ENCODE measurements at regions not wholly inside any gene's neighbourhood (a gene's known extent, or its start where the extent isn't known, plus 50 kb on each side); places are given as distances from the start of the nearest gene placed in this dataset.

- no peak for TF ChIP-seq CTCF (IDR thresholded peaks at IDR 0.05; ENCODE audit: low read depth, low read length)
- ChIA-PET CTCF (no interaction called here), POLR2A (no interaction called here)
- peaks cover 21% of the 10 kb centered on the region for H3K9me3 ChIP-seq (ENCODE audit: control insufficient read depth, insufficient read depth, low read length)
- no peak overlapping the region for H3K4me3 ChIP-seq (ENCODE audit: low read depth, low read length)
- H3K27ac ChIP-seq (ENCODE audit: low read depth, low read length), result no peak overlapping the region
- no peak for DNase-seq (ENCODE audit: low read depth, low spot score)
- no peaks in the 10 kb centered on the region for H3K27me3 ChIP-seq (ENCODE audit: control insufficient read depth, insufficient read depth, low read length)
These were observed 738.7 kb upstream of the NDST4 start for GRCh38 chr4:115851918-115852766.

GRCh38 chr4:115850799-115851509 lies 737.5 kb upstream of the NDST4 start:
- CTCF ChIA-PET, result no interaction called here
- peaks cover 21% of the 10 kb centered on the region for H3K9me3 ChIP-seq (ENCODE audit: control insufficient read depth, insufficient read depth, low read length)

GRCh38 chr4:115844180-115844579 lies 730.8 kb upstream of the NDST4 start:
- POLR2A ChIA-PET, result no interaction called here
- no peak for TF ChIP-seq CTCF (IDR thresholded peaks at IDR 0.05; ENCODE audit: low read depth, low read length)
- CTCF ChIA-PET, result no interaction called here
- H3K27ac ChIP-seq (ENCODE audit: low read depth, low read length), result no peak overlapping the region
- no peaks in the 10 kb centered on the region for H3K27me3 ChIP-seq (ENCODE audit: control insufficient read depth, insufficient read depth, low read length)
- no peak overlapping the region for H3K4me3 ChIP-seq (ENCODE audit: low read depth, low read length)
- DNase-seq (ENCODE audit: low read depth, low spot score), result no peak
- H3K9me3 ChIP-seq (ENCODE audit: control insufficient read depth, insufficient read depth, low read length), result no peaks in the 10 kb centered on the region

More at GRCh38 chr4:115850799-115851509, 737.5 kb upstream of the NDST4 start:
- Histone ChIP-seq H3K27me3 (ENCODE audit: control insufficient read depth, insufficient read depth, low read length) (no peaks in the 10 kb centered on the region), H3K4me3 (ENCODE audit: low read depth, low read length) (no peak overlapping the region), H3K27ac (ENCODE audit: low read depth, low read length) (no peak overlapping the region)
- DNase-seq (ENCODE audit: low read depth, low spot score), result no peak
- TF ChIP-seq CTCF (IDR thresholded peaks at IDR 0.05; ENCODE audit: low read depth, low read length), result no peak
- POLR2A ChIA-PET, result no interaction called here

GRCh38 chr4:115841871-115842270 lies 728.5 kb upstream of the NDST4 start:
- POLR2A ChIA-PET, result no interaction called here
- Histone ChIP-seq H3K9me3 (ENCODE audit: control insufficient read depth, insufficient read depth, low read length) (no peaks in the 10 kb centered on the region), H3K27ac (ENCODE audit: low read depth, low read length) (no peak overlapping the region), H3K27me3 (ENCODE audit: control insufficient read depth, insufficient read depth, low read length) (no peaks in the 10 kb centered on the region), H3K4me3 (ENCODE audit: low read depth, low read length) (no peak overlapping the region)
- no peak for TF ChIP-seq CTCF (IDR thresholded peaks at IDR 0.05; ENCODE audit: low read depth, low read length)
- CTCF ChIA-PET, result no interaction called here
- no peak for DNase-seq (ENCODE audit: low read depth, low spot score)

GRCh38 chr4:115834441-115834840 lies 721.0 kb upstream of the NDST4 start:
- Histone ChIP-seq H3K27me3 (ENCODE audit: control insufficient read depth, insufficient read depth, low read length) (no peaks in the 10 kb centered on the region), H3K4me3 (ENCODE audit: low read depth, low read length) (no peak overlapping the region), H3K27ac (ENCODE audit: low read depth, low read length) (no peak overlapping the region), H3K9me3 (ENCODE audit: control insufficient read depth, insufficient read depth, low read length) (peaks cover 12% of the 10 kb centered on the region; the same call in 1 of the 2 replicates)
- ChIA-PET CTCF (no interaction called here), POLR2A (no interaction called here)
- no peak for TF ChIP-seq CTCF (IDR thresholded peaks at IDR 0.05; ENCODE audit: low read depth, low read length)
- DNase-seq (ENCODE audit: low read depth, low spot score), result no peak

Measured in AG04450 (cell line).